ENCODE measurements at regions not wholly inside any gene's neighbourhood (a gene's known extent, or its start where the extent isn't known, plus 50 kb on each side); places are given as distances from the start of the nearest gene placed in this dataset.

- ATAC-seq, result no peak
- ChIA-PET CTCF (ENCODE audit: low intra/inter-chr PET ratio, low total read pairs) (no interaction called here), POLR2A (no interaction called here)
- Histone ChIP-seq H4K20me1 (ENCODE audit: insufficient read depth, low read length) (no peaks in the 10 kb centered on the region), H2AFZ (ENCODE audit: low read length) (no peak overlapping the region), H3K36me3 (replicated peaks in 1 of 2; ENCODE audit: control insufficient read depth in 1 of 2, insufficient read depth in 2 of 2, low read length in 2 of 2) (no peaks in the 10 kb centered on the region), H3K79me2 (ENCODE audit: insufficient read depth, low read length) (no peaks in the 10 kb centered on the region), H3K27ac (ENCODE audit: extremely low read length, insufficient read depth, low read length) (no peak overlapping the region), H3K27me3 (ENCODE audit: control insufficient read depth in 1 of 2, insufficient read depth in 2 of 2, low read length in 2 of 2) (no peaks in the 10 kb centered on the region), H3K9me3 (ENCODE audit: low read length) (no peaks in the 10 kb centered on the region), H3K4me3 (replicated peaks in 1 of 3; ENCODE audit: insufficient read depth in 1 of 3, low read depth in 2 of 3, low read length in 3 of 3) (no peak overlapping the region), H3K4me2 (ENCODE audit: low read depth, low read length) (no peak overlapping the region), H3K9ac (ENCODE audit: insufficient read depth, low read depth, low read length) (no peak overlapping the region), H3K4me1 (ENCODE audit: insufficient read depth, low read length) (no peaks in the 10 kb centered on the region)
- BruUV-seq (replicated peaks), result no TSS peak
- DNase-seq (ENCODE audit: low spot score), result no peak
- WGBS (ENCODE audit: low lambda C conversion rate), result 22% methylated on average over 3 of the region's 3 CpGs
- in situ Hi-C loops (cut with HindIII; ENCODE audit: extremely low pct_ligation_motif_present, low pct_unique_long_range_greater_than_20kb) (no loop called here), intact Hi-C loops (cut with micrococcal nuclease; ENCODE audit: unreplicated experiment) (no loop called here)
- FAIRE-seq, result no peak
- no peak for TF ChIP-seq NR2F1 (CRISPR knock-in tag; IDR thresholded peaks at IDR 0.05)
- no peak for TF ChIP-seq FOXK1 (CRISPR knock-in tag; IDR thresholded peaks at IDR 0.05; ENCODE audit: borderline replicate concordance, low read depth)
- no peak for TF ChIP-seq ZNF782 (CRISPR knock-in tag; IDR thresholded peaks at IDR 0.05; ENCODE audit: borderline replicate concordance)
- no peak for TF ChIP-seq FOXK2 (IDR thresholded peaks at IDR 0.05)
- TF ChIP-seq ZNF234 (CRISPR knock-in tag; conservative IDR thresholded peaks at IDR 0.05), result no peak
- TF ChIP-seq SALL2 (CRISPR knock-in tag; IDR thresholded peaks at IDR 0.05), result no peak
- no peak for TF ChIP-seq ZBTB34 (CRISPR knock-in tag; IDR thresholded peaks at IDR 0.05)
- TF ChIP-seq RNF2 (conservative IDR thresholded peaks at IDR 0.05; ENCODE audit: low read depth), result no peak
- TF ChIP-seq STAT5B (CRISPR knock-in tag; IDR thresholded peaks at IDR 0.05), result no peak
- no peak for TF ChIP-seq XBP1 (CRISPR knock-in tag; IDR thresholded peaks at IDR 0.05)
- no peak for TF ChIP-seq REST (IDR thresholded peaks at IDR 0.05; ENCODE audit: borderline replicate concordance in 1 of 2, low read depth in 1 of 2, low read length in 2 of 2)
- TF ChIP-seq ZNF615 (CRISPR knock-in tag; IDR thresholded peaks at IDR 0.05; ENCODE audit: borderline replicate concordance), result no peak
- no peak for TF ChIP-seq CEBPB (IDR thresholded peaks at IDR 0.05; ENCODE audit: borderline replicate concordance, low read depth, low read length)
- TF ChIP-seq ZEB1 (IDR thresholded peaks at IDR 0.05; ENCODE audit: insufficient replicate concordance, low read depth), result no peak
These were observed 91.4 kb downstream of the SUDS3 start for GRCh38 chr12:118467641-118468305.
